HEK293T (cell line): ENCODE measurements at regions not wholly inside any gene's neighbourhood (a gene's known extent, or its start where the extent isn't known, plus 50 kb on each side); places are given as distances from the start of the nearest gene placed in this dataset.

Experiments
- CTCF ChIA-PET: fragments of 350-600 bp; formaldehyde crosslinking; extraction: SDS; loops from one replicate; lab custom pipeline; 2021; ENCODE audit warnings: antibody characterized with exemption, inconsistent platforms; lab: Yijun Ruan, JAX
- POLR2A ChIA-PET: fragments of 350-600 bp; formaldehyde crosslinking; extraction: SDS; loops from one replicate; lab custom pipeline; 2020; ENCODE audit warnings: antibody characterized with exemption, inconsistent platforms; lab: Yijun Ruan, JAX
- DNase-seq: peaks from one replicate; pipeline ENCODE4 v3.0.0; 2012; ENCODE audit warnings: mixed read lengths; ENCODE audit errors: extremely low spot score
- ARNT ChIP-seq: fragments of 450-650 bp; IDR thresholded peaks from 2 replicates; pipeline ENCODE4 v1.6.1; 2017; ENCODE audit warnings: mild to moderate bottlenecking
- BHLHE40 ChIP-seq: fragments of 450-650 bp; IDR thresholded peaks from 2 replicates; pipeline ENCODE4 v1.6.1; 2016; ENCODE audit warnings: mild to moderate bottlenecking, moderate library complexity, borderline replicate concordance
- CTBP1 ChIP-seq: fragments of 450-650 bp; IDR thresholded peaks from 2 replicates; pipeline ENCODE4 v1.6.1; 2016; ENCODE audit warnings: borderline replicate concordance
- ELF4 ChIP-seq: fragments of 450-650 bp; IDR thresholded peaks from 2 replicates; pipeline ENCODE4 v1.6.1; 2017; ENCODE audit warnings: antibody characterized with exemption
- FOXA1 ChIP-seq: fragments of 450-650 bp; IDR thresholded peaks from 2 replicates; pipeline ENCODE4 v1.6.1; 2016; ENCODE audit warnings: mild to moderate bottlenecking
- FOXK2 ChIP-seq: fragments of 450-650 bp; IDR thresholded peaks from 2 replicates; pipeline ENCODE4 v1.6.1; 2016; ENCODE audit warnings: mild to moderate bottlenecking
- FOXM1 ChIP-seq: fragments of 450-650 bp; IDR thresholded peaks from 2 replicates; pipeline ENCODE4 v1.6.1; 2017; ENCODE audit warnings: mild to moderate bottlenecking, borderline replicate concordance
- HDGF ChIP-seq: fragments of 450-650 bp; IDR thresholded peaks from 2 replicates; pipeline ENCODE4 v1.6.1; 2017; ENCODE audit warnings: antibody characterized with exemption, borderline replicate concordance
- L3MBTL2 ChIP-seq: fragments of 450-650 bp; conservative IDR thresholded peaks from 2 replicates; pipeline ENCODE4 v1.6.1; 2016; ENCODE audit warnings: mild to moderate bottlenecking
- LEF1 ChIP-seq: fragments of 450-650 bp; IDR thresholded peaks from 2 replicates; pipeline ENCODE4 v1.6.1; 2017; ENCODE audit warnings: mild to moderate bottlenecking, borderline replicate concordance
- NFRKB ChIP-seq: fragments of 450-650 bp; IDR thresholded peaks from 2 replicates; pipeline ENCODE4 v1.6.1; 2016; ENCODE audit warnings: mild to moderate bottlenecking, moderate library complexity
- SP1 ChIP-seq: fragments of 450-650 bp; IDR thresholded peaks from 2 replicates; pipeline ENCODE4 v1.6.1; 2017
- SUZ12 ChIP-seq: fragments of 450-650 bp; IDR thresholded peaks from 2 replicates; pipeline ENCODE4 v1.6.1; 2016; ENCODE audit warnings: mild to moderate bottlenecking
- TARDBP ChIP-seq: fragments of 450-650 bp; IDR thresholded peaks from 2 replicates; pipeline ENCODE4 v1.6.1; 2016
- ZNF384 ChIP-seq: fragments of 450-650 bp; IDR thresholded peaks from 2 replicates; pipeline ENCODE4 v1.6.1; 2016
- TF ChIP-seq, protein P1 (sequence below): fragments of 450-650 bp; IDR thresholded peaks from 2 replicates; pipeline ENCODE4 v1.6.1; 2016

- no peak for DNase-seq
- POLR2A ChIA-PET = no interaction called here
- TF ChIP-seq ELF4 (no peak), TARDBP (no peak), FOXM1 (no peak), NFRKB (no peak), BHLHE40 (no peak), ARNT (no peak), SUZ12 (no peak), CTBP1 (no peak), SP1 (no peak), HDGF (no peak), ZNF384 (no peak)
- TF ChIP-seq, protein P1, sequence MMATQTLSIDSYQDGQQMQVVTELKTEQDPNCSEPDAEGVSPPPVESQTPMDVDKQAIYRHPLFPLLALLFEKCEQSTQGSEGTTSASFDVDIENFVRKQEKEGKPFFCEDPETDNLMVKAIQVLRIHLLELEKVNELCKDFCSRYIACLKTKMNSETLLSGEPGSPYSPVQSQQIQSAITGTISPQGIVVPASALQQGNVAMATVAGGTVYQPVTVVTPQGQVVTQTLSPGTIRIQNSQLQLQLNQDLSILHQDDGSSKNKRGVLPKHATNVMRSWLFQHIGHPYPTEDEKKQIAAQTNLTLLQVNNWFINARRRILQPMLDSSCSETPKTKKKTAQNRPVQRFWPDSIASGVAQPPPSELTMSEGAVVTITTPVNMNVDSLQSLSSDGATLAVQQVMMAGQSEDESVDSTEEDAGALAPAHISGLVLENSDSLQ = no peak
- CTCF ChIA-PET = no interaction called here
Observed at GRCh38 chr1:14083706-14084105, 383.7 kb downstream of the PRDM2 start.

GRCh38 chr1:14090062-14090461 lies 390.1 kb downstream of the PRDM2 start:
- POLR2A ChIA-PET = no interaction called here
- no peak for DNase-seq
- no peak for TF ChIP-seq NFRKB
- TF ChIP-seq, protein P1 = no peak
- TF ChIP-seq ZNF384 = no peak
- no peak for TF ChIP-seq FOXM1
- TF ChIP-seq LEF1 = no peak
- no peak for TF ChIP-seq FOXK2
- TF ChIP-seq FOXA1 = no peak
- no peak for TF ChIP-seq ELF4
- CTCF ChIA-PET = no interaction called here

DNA sequence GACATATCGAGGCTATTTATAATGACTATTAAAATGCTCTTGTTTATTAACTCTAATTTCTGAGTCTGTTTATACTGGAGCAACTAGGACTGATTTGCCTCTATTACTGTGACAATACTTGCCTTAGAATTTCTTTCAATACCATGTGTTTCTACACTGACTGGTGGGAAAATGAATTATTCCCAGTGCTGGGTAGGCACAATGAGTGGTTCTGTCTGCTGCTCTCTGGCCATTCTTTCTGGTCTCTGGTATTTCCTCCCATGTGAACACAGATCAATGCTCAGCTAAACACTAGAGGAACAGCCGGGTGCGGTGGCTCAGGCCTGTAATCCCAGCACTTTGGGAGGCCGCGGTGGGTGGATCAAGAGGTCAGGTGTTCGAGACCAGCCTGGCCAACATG lies 390.5 kb downstream of the PRDM2 start:
- no peak for DNase-seq
- TF ChIP-seq LEF1 (no peak), ELF4 (no peak), BHLHE40 (no peak)
- CTCF ChIA-PET = no interaction called here
- POLR2A ChIA-PET = no interaction called here

GRCh38 chr1:14094611-14095400 lies 394.8 kb downstream of the PRDM2 start:
- ChIA-PET CTCF (interaction anchor here (0.6 kb wide), 1 partner anchor 1143 kb away, joined by 3 read pairs; no protein-coding TSS in a partner anchor), POLR2A (no interaction called here)
- TF ChIP-seq ELF4 = no peak
- no peak for TF ChIP-seq SUZ12
- TF ChIP-seq LEF1 = no peak
- TF ChIP-seq SP1 = no peak
- no peak for TF ChIP-seq FOXM1
- no peak for TF ChIP-seq FOXA1
- no peak for TF ChIP-seq BHLHE40
- TF ChIP-seq NFRKB = no peak
- TF ChIP-seq CTBP1 = no peak
- no peak for TF ChIP-seq TARDBP
- TF ChIP-seq HDGF = no peak
- no peak for TF ChIP-seq L3MBTL2
- TF ChIP-seq, protein P1 = no peak
- no peak for TF ChIP-seq ARNT
- TF ChIP-seq ZNF384 = no peak
- TF ChIP-seq FOXK2 = no peak
- DNase-seq = peak; percentile 32

DNA sequence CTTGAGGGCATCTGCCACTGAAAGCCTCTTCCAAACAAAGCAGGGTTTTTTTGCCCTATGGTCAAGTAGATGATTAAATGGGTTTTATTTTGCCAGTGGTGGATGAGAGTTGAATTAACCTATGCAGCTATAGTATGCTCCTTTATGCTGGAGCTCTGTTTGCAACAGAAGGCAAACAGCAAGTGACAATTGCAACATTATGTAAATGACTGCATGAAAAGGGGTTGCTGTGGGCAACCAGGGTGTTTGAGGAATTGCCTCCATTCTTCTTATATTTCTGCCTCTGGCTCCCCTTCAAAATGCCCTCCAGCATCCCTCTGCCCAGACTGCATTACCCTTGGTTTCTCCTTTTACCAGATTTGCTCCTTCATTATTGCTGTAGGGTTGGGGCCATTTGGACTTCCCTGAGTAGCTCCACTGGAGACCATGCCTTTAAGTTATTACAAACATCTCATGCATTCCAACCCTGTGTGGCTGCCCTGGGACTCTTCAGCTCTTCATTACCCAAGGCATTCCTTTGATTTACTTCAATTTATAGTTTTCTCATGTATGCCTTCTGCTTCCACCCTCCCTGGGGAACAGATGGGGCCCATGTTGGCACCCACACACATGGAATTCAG lies 398.4 kb downstream of the PRDM2 start:
- ChIA-PET CTCF (interaction anchor here (0.7 kb wide), 1 partner anchor 133 kb away, joined by 3 read pairs; no protein-coding TSS in a partner anchor), POLR2A (no interaction called here)
- no peak for DNase-seq
- no peak for TF ChIP-seq CTBP1
- TF ChIP-seq SP1 = no peak
- no peak for TF ChIP-seq SUZ12
- TF ChIP-seq, protein P1 = no peak
- no peak for TF ChIP-seq L3MBTL2
- no peak for TF ChIP-seq FOXK2
- TF ChIP-seq TARDBP = no peak
- TF ChIP-seq LEF1 = no peak
- no peak for TF ChIP-seq FOXM1
- TF ChIP-seq NFRKB = no peak
